ENCODE measurements at regions not wholly inside any gene's neighbourhood (a gene's known extent, or its start where the extent isn't known, plus 50 kb on each side); places are given as distances from the start of the nearest gene placed in this dataset.

DNA sequence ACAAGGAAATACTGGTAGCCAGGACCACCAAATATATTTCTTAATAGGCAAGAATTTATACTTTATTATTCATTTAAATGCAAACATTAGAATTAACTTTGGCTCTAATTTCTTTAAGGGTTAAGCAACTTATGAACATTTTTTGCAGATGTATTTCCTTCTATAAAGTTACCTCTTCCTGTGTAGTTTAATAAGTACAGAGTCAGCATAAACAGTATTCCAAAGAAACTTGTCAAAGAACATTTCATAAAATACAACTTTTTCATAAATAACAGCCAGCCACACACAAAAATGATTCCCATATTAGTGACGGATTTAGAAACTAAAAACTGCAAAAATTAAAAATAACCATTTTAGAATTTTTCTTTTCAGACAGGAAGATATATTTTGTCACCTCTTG, 723.2 kb downstream of the KCNJ2 start:
- DNase-seq (ENCODE audit: low read depth, low spot score) (no peak), FAIRE-seq (no peak)
- peaks cover 1% of the 10 kb centered on the region for H3K9me3 ChIP-seq (replicated peaks; ENCODE audit: control insufficient read depth, insufficient read depth, low read length)
- POLR2A ChIA-PET = no interaction called here
- dilution Hi-C loops (cut with MboI; ENCODE audit: extremely low pct_ligation_motif_present, low sequenced_read_pairs) (no loop called here), intact Hi-C loops (cut with micrococcal nuclease) (no loop called here)
- H3K27me3 ChIP-seq (ENCODE audit: control insufficient read depth in 2 of 2, insufficient read depth in 2 of 2, low read length in 2 of 2) = no peaks in the 10 kb centered on the region
- no peaks in the 10 kb centered on the region for H3K4me1 ChIP-seq (ENCODE audit: control insufficient read depth, extremely low read depth, insufficient read depth, low read length)
- no peak overlapping the region for H2AFZ ChIP-seq (ENCODE audit: low read depth, low read length)
- no peak overlapping the region for H3K4me3 ChIP-seq (replicated peaks in 1 of 3; ENCODE audit: insufficient read depth in 1 of 3, low read depth in 1 of 3, low read length in 3 of 3)
- H3K9ac ChIP-seq (replicated peaks; ENCODE audit: extremely low read depth, insufficient read depth, low read length) = no peak overlapping the region
- H3K36me3 ChIP-seq (ENCODE audit: control insufficient read depth in 2 of 2, extremely low read depth in 1 of 2, insufficient read depth in 2 of 2, low read length in 2 of 2) = no peaks in the 10 kb centered on the region
- no peak overlapping the region for H3K27ac ChIP-seq (ENCODE audit: insufficient read depth, low read depth, low read length)
- CTCF ChIA-PET = no interaction called here
- no peaks in the 10 kb centered on the region for H4K20me1 ChIP-seq (replicated peaks; ENCODE audit: control insufficient read depth, extremely low read depth, insufficient read depth, low read length)
- no peaks in the 10 kb centered on the region for H3K9me1 ChIP-seq (replicated peaks; ENCODE audit: control insufficient read depth, extremely low read depth, insufficient read depth, low read length)
- no TSS peak for BruUV-seq (replicated peaks)
- no peak overlapping the region for H3K4me2 ChIP-seq (ENCODE audit: insufficient read depth, low read length)
- no peaks in the 10 kb centered on the region for H3K79me2 ChIP-seq (ENCODE audit: control insufficient read depth, insufficient read depth, low read length)
- TF ChIP-seq POLR2A (IDR thresholded peaks at IDR 0.05; ENCODE audit: low read depth, low read length) (no peak), EZH2 (IDR thresholded peaks at IDR 0.05; ENCODE audit: borderline replicate concordance, low read depth, low read length, severe bottlenecking) (no peak), POLR2AphosphoS5 (IDR thresholded peaks at IDR 0.05; ENCODE audit: insufficient read depth, low read depth, low read length) (no peak), GATA2 (IDR thresholded peaks at IDR 0.05; ENCODE audit: insufficient read depth, insufficient read length, low read depth, low read length) (no peak), JUN (IDR thresholded peaks at IDR 0.05; ENCODE audit: borderline replicate concordance, insufficient read depth, insufficient read length, low read depth) (no peak)
- TF ChIP-seq, protein P1, sequence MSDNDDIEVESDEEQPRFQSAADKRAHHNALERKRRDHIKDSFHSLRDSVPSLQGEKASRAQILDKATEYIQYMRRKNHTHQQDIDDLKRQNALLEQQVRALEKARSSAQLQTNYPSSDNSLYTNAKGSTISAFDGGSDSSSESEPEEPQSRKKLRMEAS (IDR thresholded peaks at IDR 0.05; ENCODE audit: insufficient read depth, insufficient read length) = no peak
- TF ChIP-seq, protein P2, sequence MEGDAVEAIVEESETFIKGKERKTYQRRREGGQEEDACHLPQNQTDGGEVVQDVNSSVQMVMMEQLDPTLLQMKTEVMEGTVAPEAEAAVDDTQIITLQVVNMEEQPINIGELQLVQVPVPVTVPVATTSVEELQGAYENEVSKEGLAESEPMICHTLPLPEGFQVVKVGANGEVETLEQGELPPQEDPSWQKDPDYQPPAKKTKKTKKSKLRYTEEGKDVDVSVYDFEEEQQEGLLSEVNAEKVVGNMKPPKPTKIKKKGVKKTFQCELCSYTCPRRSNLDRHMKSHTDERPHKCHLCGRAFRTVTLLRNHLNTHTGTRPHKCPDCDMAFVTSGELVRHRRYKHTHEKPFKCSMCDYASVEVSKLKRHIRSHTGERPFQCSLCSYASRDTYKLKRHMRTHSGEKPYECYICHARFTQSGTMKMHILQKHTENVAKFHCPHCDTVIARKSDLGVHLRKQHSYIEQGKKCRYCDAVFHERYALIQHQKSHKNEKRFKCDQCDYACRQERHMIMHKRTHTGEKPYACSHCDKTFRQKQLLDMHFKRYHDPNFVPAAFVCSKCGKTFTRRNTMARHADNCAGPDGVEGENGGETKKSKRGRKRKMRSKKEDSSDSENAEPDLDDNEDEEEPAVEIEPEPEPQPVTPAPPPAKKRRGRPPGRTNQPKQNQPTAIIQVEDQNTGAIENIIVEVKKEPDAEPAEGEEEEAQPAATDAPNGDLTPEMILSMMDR (IDR thresholded peaks at IDR 0.05; ENCODE audit: extremely low read depth in 1 of 2, insufficient read depth in 1 of 2, low read depth in 1 of 2, low read length in 2 of 2) = no peak

All from endothelial cell of umbilical vein (primary cell).